IMR-90 (cell line): ENCODE measurements at regions not wholly inside any gene's neighbourhood (a gene's known extent, or its start where the extent isn't known, plus 50 kb on each side); places are given as distances from the start of the nearest gene placed in this dataset.

Source experiments
- ATAC-seq: fragments of 200-7000 bp; cut with Tn5 transposase; 2 replicates; pipeline ENCODE4 v1.9.1; 2020; ENCODE audit warnings: low read depth, mild to moderate bottlenecking, moderate library complexity
- BruUV-seq: library from RNA; stranded (reverse); fragments of 400-500 nt; replicated peaks from 2 replicates; lab custom pipeline; 2021; lab: Mats Ljungman, UMichigan
- CTCF ChIA-PET: fragments of 300-600 bp; formaldehyde crosslinking; extraction: SDS; loops from one replicate; lab custom pipeline; 2021; ENCODE audit warnings: antibody characterized with exemption; lab: Yijun Ruan, JAX
- POLR2A ChIA-PET: fragments of 300-600 bp; sonication (Branson Sonifier 250); formaldehyde crosslinking; loops from one replicate; lab custom pipeline; 2022; ENCODE audit warnings: antibody characterized with exemption; ENCODE audit not compliant: unreplicated experiment; lab: Charles Lee
- DNase-seq: peaks from one replicate; pipeline ENCODE4 v3.0.0; 2013
- H2AFZ ChIP-seq: replicated peaks from 2 replicates; pipeline ENCODE3; 2013; ENCODE audit warnings: low read length, mild to moderate bottlenecking; ENCODE audit not compliant: poor library complexity
- H2AK5ac ChIP-seq: 2 replicates; pipeline ENCODE4 v1.6.1; 2013; ENCODE audit warnings: low read depth, low read length, inconsistent platforms
- H2AK9ac ChIP-seq: replicated peaks from 2 replicates; pipeline ENCODE3; 2013; ENCODE audit warnings: mild to moderate bottlenecking, low read depth, low read length, moderate library complexity; ENCODE audit not compliant: poor library complexity
- H2BK120ac ChIP-seq: 2 replicates; pipeline ENCODE4 v1.6.1; 2013; ENCODE audit warnings: low read depth, low read length, inconsistent platforms
- H2BK15ac ChIP-seq: 3 replicates; pipeline ENCODE4 v1.6.1; 2013; ENCODE audit warnings: low read depth, low read length, inconsistent platforms
- H2BK20ac ChIP-seq: 2 replicates; pipeline ENCODE4 v1.6.1; 2013; ENCODE audit warnings: low read depth, mild to moderate bottlenecking, inconsistent platforms, low read length, moderate library complexity
- H2BK5ac ChIP-seq: 2 replicates; pipeline ENCODE4 v1.6.1; 2013; ENCODE audit warnings: mild to moderate bottlenecking, low read depth, low read length, inconsistent platforms; ENCODE audit not compliant: poor library complexity, severe bottlenecking
- H3K14ac ChIP-seq: replicated peaks from 2 replicates; pipeline ENCODE4 v1.6.1; 2013; ENCODE audit warnings: low read depth, low read length, inconsistent platforms
- H3K18ac ChIP-seq: 2 replicates; pipeline ENCODE4 v1.6.1; 2013; ENCODE audit warnings: low read depth, low read length, control low read depth
- H3K23ac ChIP-seq: 2 replicates; pipeline ENCODE4 v1.6.1; 2013; ENCODE audit warnings: low read depth, low read length, inconsistent platforms
- H3K27ac ChIP-seq: 2 replicates; pipeline ENCODE4 v1.5.1; 2013; ENCODE audit warnings: mild to moderate bottlenecking, control low read depth, low read length; ENCODE audit not compliant: insufficient read depth
- H3K27me3 ChIP-seq: 2 replicates; pipeline ENCODE4 v1.6.1; 2013; ENCODE audit warnings: low read length; ENCODE audit not compliant: control insufficient read depth, insufficient read depth
- H3K36me3 ChIP-seq: 2 replicates; pipeline ENCODE4 v1.6.1; 2013; ENCODE audit warnings: low read length, mixed read lengths; ENCODE audit not compliant: control insufficient read depth, insufficient read depth
- H3K4ac ChIP-seq: 2 replicates; pipeline ENCODE4 v1.6.1; 2013; ENCODE audit warnings: low read depth, low read length, inconsistent platforms
- H3K4me1 ChIP-seq: 2 replicates; pipeline ENCODE4 v1.6.1; 2013; ENCODE audit warnings: low read length, mixed read lengths; ENCODE audit not compliant: control insufficient read depth, insufficient read depth
- H3K4me2 ChIP-seq: 2 replicates; pipeline ENCODE4 v1.6.1; 2013; ENCODE audit warnings: low read depth, mild to moderate bottlenecking, control low read depth, low read length, moderate library complexity
- H3K4me3 ChIP-seq: 2 replicates; pipeline ENCODE4 v1.5.1; 2013; ENCODE audit warnings: low read depth, mild to moderate bottlenecking, control low read depth, low read length, moderate library complexity; ENCODE audit not compliant: insufficient read depth
- H3K56ac ChIP-seq: 2 replicates; pipeline ENCODE4 v1.6.1; 2013; ENCODE audit warnings: low read length, inconsistent platforms; ENCODE audit not compliant: insufficient read depth; ENCODE audit errors: extremely low read depth
- H3K79me1 ChIP-seq, 2 experiments: 2 replicates each; pipeline ENCODE4 v1.6.1; 2013; ENCODE audit warnings: low read length in 2 of 2, inconsistent platforms in 1 of 2, low read depth in 1 of 2
- H3K9ac ChIP-seq: 2 replicates; pipeline ENCODE4 v1.6.1; 2013; ENCODE audit warnings: low read depth, low read length, control low read depth
- H3K9me1 ChIP-seq: 2 replicates; pipeline ENCODE4 v1.6.1; 2013; ENCODE audit warnings: low read length, inconsistent platforms; ENCODE audit not compliant: insufficient read depth
- H3K9me3 ChIP-seq: 2 replicates; pipeline ENCODE4 v1.6.1; 2013; ENCODE audit warnings: low read length; ENCODE audit not compliant: control insufficient read depth, insufficient read depth
- H4K20me1 ChIP-seq: 2 replicates; pipeline ENCODE4 v1.6.1; 2013; ENCODE audit warnings: low read length, inconsistent platforms; ENCODE audit not compliant: insufficient read depth
- H4K5ac ChIP-seq: 2 replicates; pipeline ENCODE4 v1.6.1; 2013; ENCODE audit warnings: mild to moderate bottlenecking, low read depth, low read length, control low read depth
- H4K8ac ChIP-seq, 2 experiments: 2 replicates each; pipeline ENCODE4 v1.6.1; 2013; ENCODE audit warnings: low read depth in 2 of 2, low read length in 2 of 2, control low read depth in 1 of 2, inconsistent platforms in 1 of 2
- H4K91ac ChIP-seq: 2 replicates; pipeline ENCODE4 v1.6.1; 2013; ENCODE audit warnings: low read depth, low read length, inconsistent platforms; ENCODE audit not compliant: insufficient read depth
- RAD21 ChIP-seq: IDR thresholded peaks from 2 replicates; pipeline ENCODE4 v1.6.1; 2012; ENCODE audit warnings: low read length, improper control_type of control experiment
- SMC3 ChIP-seq: fragments of 150-350 bp; IDR thresholded peaks from 2 replicates; pipeline ENCODE4 v1.6.1; 2016; ENCODE audit warnings: low read depth, mild to moderate bottlenecking, antibody characterized with exemption, low read length, moderate library complexity
- WGBS, 2 experiments: methylation state at CpG; one replicate each; pipeline versions ENCODE4 v1.1.5 to v1.1.7; 2013; ENCODE audit warnings: missing lambda C conversion rate in 2 of 2; ENCODE audit not compliant: insufficient read length in 1 of 2; ENCODE audit errors: extremely low coverage in 2 of 2; 5-methylcytosine and 5-hydroxymethylcytosine counted together
- dilution Hi-C: fragments of 300-500 bp; cut with HindIII; formaldehyde crosslinking; loops from one replicate; pipeline ENCODE4 v1.14.3; 2018; ENCODE audit warnings: low sequenced_read_pairs; ENCODE audit not compliant: unreplicated experiment
- in situ Hi-C: fragments of 300-500 bp; cut with MboI; formaldehyde crosslinking; loops from 3 replicates; pipeline ENCODE4 v1.14.3; 2019; ENCODE audit warnings: low sequenced_read_pairs, inconsistent platforms, mixed read lengths
- intact Hi-C: fragments of 100-400 bp; cut with micrococcal nuclease; formaldehyde crosslinking; loops from 2 replicates; pipeline ENCODE4 v1.10.0; 2022

- dilution Hi-C loops, result no loop called here
- H3K18ac ChIP-seq, result no peak overlapping the region
- H3K14ac ChIP-seq, result no peak overlapping the region
- H3K9me1 ChIP-seq, result no peaks in the 10 kb centered on the region
- no peak overlapping the region for H4K91ac ChIP-seq
- no peak overlapping the region for H2BK15ac ChIP-seq
- H3K79me1 ChIP-seq, result no peaks in the 10 kb centered on the region
- H3K56ac ChIP-seq, result no peak overlapping the region
- WGBS, 2 experiments, result 16% methylated on average over 12 of the region's 35 CpGs; no CpG with 5 or more reads in 1 of the 2 experiments
- H3K4me2 ChIP-seq, result no peak overlapping the region
- intact Hi-C loops, result no loop called here
- ChIA-PET CTCF (no interaction called here), POLR2A (no interaction called here)
- H2BK5ac ChIP-seq, result no peak overlapping the region
- H3K27me3 ChIP-seq, result no peaks in the 10 kb centered on the region
- BruUV-seq, result no TSS peak
- H3K23ac ChIP-seq, result no peak overlapping the region
- no peak overlapping the region for H2AFZ ChIP-seq
- no peak overlapping the region for H4K5ac ChIP-seq
- TF ChIP-seq SMC3 (no peak), RAD21 (no peak)
- no peak overlapping the region for H2BK20ac ChIP-seq
- no peak for DNase-seq
- no peaks in the 10 kb centered on the region for H3K4me1 ChIP-seq
- H3K9ac ChIP-seq, result no peak overlapping the region
- H3K36me3 ChIP-seq, result no peaks in the 10 kb centered on the region
- in situ Hi-C loops, result no loop called here
- H2BK120ac ChIP-seq, result no peak overlapping the region
- H4K20me1 ChIP-seq, result no peaks in the 10 kb centered on the region
- no peak overlapping the region for H2AK5ac ChIP-seq
- no peak overlapping the region for H3K4ac ChIP-seq
- H2AK9ac ChIP-seq, result no peak overlapping the region
- ATAC-seq, result no peak
- peaks cover 40% of the 10 kb centered on the region for H3K9me3 ChIP-seq
- H4K8ac ChIP-seq, result no peak overlapping the region
- no peak overlapping the region for H3K4me3 ChIP-seq
- H3K27ac ChIP-seq, result no peak overlapping the region
Measured at GRCh38 chr13:111893607-111894443, 173.1 kb upstream of the SOX1 start.
